Right lobe of liver (tissue), 6 donors: ENCODE measurements at regions not wholly inside any gene's neighbourhood (a gene's known extent, or its start where the extent isn't known, plus 50 kb on each side); places are given as distances from the start of the nearest gene placed in this dataset.

Experiments
- ATAC-seq, 4 donors: fragments of 200-7000 bp; cut with Tn5 transposase; one replicate each; pipeline ENCODE4 v1.9.1; 2020; ENCODE audit warnings: mild to moderate bottlenecking in 4 of 4, moderate library complexity in 4 of 4
- DNase-seq, 3 donors: peaks; one replicate each; pipeline ENCODE4 v3.0.0-alpha.2; 2020
- H3K27ac ChIP-seq, 3 donors: fragments of 200-600 bp; one replicate each; pipeline ENCODE4 v1.8.0; 2022
- H3K27me3 ChIP-seq, 2 donors: fragments of 200-600 bp; one replicate each; pipeline ENCODE4 v1.8.0; 2022
- H3K36me3 ChIP-seq, 4 donors: fragments of 200-600 bp; sonication (generic) in 1 of 4; one replicate each; pipeline versions ENCODE4 v1.5.1 to v1.8.0; 2017 to 2022; ENCODE audit warnings: control low read depth in 1 of 4
- H3K4me1 ChIP-seq, 4 donors: fragments of 200-600 bp; sonication (generic) in 1 of 4; one replicate each; pipeline versions ENCODE4 v1.5.1 to v1.8.0; 2017 to 2022; ENCODE audit warnings: control low read depth in 1 of 4
- H3K4me3 ChIP-seq, 3 donors: fragments of 200-600 bp; one replicate each; pipeline ENCODE4 v1.8.0; 2022
- H3K9me3 ChIP-seq, 4 donors: fragments of 200-600 bp; sonication (generic) in 1 of 4; one replicate each; pipeline versions ENCODE4 v1.5.1 to v1.8.0; 2017 to 2022; ENCODE audit warnings: control low read depth in 1 of 4
- POLR2A ChIP-seq: fragments of 450-650 bp; IDR thresholded peaks from one replicate; pipeline ENCODE4 v1.6.1; 2017; ENCODE audit warnings: antibody characterized with exemption, mild to moderate bottlenecking
- WGBS: methylation state at CpG from one replicate; pipeline ENCODE4 v1.1.6; 2018; ENCODE audit warnings: low coverage, low lambda C conversion rate; ENCODE audit not compliant: insufficient coverage; ENCODE audit errors: missing lambda C conversion rate; 5-methylcytosine and 5-hydroxymethylcytosine counted together
- intact Hi-C, 2 donors: fragments of 100-400 bp; cut with DNase I; formaldehyde crosslinking; loops; one replicate each; pipeline versions ENCODE4 v1.11.2 to v1.14.1; 2022
- TF ChIP-seq, protein P1 (sequence below), 4 donors: fragments of 200-600 bp in 3 of 4; fragments of 450-650 bp in 1 of 4; IDR thresholded peaks; one replicate each; pipeline versions ENCODE4 v1.5.1 to v1.8.0; 2016 to 2022; ENCODE audit warnings: antibody characterized with exemption in 4 of 4, mild to moderate bottlenecking in 2 of 4
- donor health status: DM: no; HTN: yes; CAD: no.
- donor health status: DM: no; HTN: no; CAD: no.
- donor health status: DM: no; HTN: no; CAD: no.
- donor health status: DM: no; HTN: yes; CAD: no.
- donor health status: DM: no; HTN: yes; CAD: no.

DNA sequence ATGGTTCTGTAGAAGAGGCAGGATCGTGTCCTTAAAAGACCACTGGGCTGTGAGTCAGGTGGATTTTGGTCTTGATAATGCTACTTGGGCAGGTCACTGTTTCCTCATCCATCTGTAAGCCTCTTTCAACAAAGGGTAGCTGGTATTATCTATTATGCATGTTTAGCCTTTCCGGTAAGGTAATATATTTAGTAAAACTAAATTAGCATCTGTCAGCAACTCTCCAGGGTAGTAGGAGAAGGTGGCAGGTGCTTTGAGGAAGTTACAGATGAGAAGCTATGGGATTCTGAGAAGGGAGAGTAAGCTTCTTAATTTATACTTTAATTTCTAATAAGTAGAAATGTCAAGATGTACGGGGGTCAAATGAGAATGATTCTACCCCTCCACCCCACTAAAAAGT, 86.9 kb upstream of the TGM3 start:
- WGBS = 82% methylated on average over 3 of the region's 3 CpGs
- intact Hi-C loops = no loop called here
- no peak for DNase-seq

DNA sequence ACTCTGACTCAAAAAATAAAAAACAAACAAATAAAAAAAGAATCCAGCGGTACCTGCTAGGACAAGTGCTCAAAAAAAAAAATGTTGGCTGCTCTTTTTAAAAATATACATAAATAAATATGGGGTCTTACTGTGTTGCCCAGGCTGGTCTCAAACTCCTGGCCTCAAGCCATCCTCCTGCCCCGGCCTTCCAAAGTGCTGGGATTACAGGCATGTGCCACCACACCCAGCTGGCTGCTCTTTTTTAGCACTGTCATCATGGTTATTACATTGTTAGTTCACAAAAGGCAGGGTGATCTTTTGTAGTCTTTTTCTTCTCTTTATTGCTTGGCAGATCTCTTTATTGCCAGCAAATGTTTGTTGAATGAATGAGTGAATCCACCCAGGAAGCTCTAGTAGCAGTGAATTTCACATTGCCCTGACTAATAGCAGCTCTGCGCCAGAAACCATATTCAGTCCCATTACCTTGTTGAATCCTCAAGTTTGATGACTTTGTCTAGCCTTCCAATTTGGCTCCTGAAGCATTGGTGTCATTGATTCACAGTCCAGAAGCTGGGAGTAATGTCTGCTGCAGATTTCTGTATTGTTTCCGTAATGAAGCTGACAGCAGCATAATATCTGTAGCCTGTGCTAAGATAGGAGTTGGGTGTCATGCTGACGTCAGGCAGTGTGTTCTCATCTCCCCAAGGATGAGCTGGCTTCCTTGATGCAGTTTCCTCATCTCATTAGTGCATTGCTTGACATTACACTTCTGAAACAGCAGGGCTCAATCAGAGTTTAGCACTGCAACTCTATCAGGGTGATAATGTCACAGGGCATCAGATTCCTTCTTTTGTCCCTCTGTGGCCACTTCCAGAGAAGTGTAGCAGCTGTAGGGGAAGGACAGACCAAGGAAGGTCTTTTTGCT, 84.9 kb upstream of the TGM3 start:
- H3K36me3 ChIP-seq = no peaks in the 10 kb centered on the region
- intact Hi-C loops = loop anchor here (10.0 kb wide), 2 partner anchors 134 to 254 kb away; no protein-coding TSS in a partner anchor
- ATAC-seq (peak; percentile 39 to 67 (median 57)), DNase-seq (peak in 1 of 3 donors; percentile 40)
- H3K27ac ChIP-seq = peak overlapping the region in 1 of 3 donors; percentile 49
- no peaks in the 10 kb centered on the region for H3K27me3 ChIP-seq
- no peak overlapping the region for H3K4me3 ChIP-seq
- H3K9me3 ChIP-seq = no peaks in the 10 kb centered on the region
- no peak for TF ChIP-seq POLR2A
- TF ChIP-seq, protein P1, sequence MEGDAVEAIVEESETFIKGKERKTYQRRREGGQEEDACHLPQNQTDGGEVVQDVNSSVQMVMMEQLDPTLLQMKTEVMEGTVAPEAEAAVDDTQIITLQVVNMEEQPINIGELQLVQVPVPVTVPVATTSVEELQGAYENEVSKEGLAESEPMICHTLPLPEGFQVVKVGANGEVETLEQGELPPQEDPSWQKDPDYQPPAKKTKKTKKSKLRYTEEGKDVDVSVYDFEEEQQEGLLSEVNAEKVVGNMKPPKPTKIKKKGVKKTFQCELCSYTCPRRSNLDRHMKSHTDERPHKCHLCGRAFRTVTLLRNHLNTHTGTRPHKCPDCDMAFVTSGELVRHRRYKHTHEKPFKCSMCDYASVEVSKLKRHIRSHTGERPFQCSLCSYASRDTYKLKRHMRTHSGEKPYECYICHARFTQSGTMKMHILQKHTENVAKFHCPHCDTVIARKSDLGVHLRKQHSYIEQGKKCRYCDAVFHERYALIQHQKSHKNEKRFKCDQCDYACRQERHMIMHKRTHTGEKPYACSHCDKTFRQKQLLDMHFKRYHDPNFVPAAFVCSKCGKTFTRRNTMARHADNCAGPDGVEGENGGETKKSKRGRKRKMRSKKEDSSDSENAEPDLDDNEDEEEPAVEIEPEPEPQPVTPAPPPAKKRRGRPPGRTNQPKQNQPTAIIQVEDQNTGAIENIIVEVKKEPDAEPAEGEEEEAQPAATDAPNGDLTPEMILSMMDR (IDR thresholded peaks at IDR 0.05) = no peak
- WGBS = 64% methylated on average over 4 of the region's 5 CpGs
- H3K4me1 ChIP-seq = peaks cover 0 to 5% (median 0%) of the 10 kb centered on the region in 4 donors

More for the DNA sequence above, 86.9 kb upstream of the TGM3 start:
- H3K9me3 ChIP-seq = no peaks in the 10 kb centered on the region
- no peaks in the 10 kb centered on the region for H3K36me3 ChIP-seq
- H3K27me3 ChIP-seq = no peaks in the 10 kb centered on the region
- TF ChIP-seq, protein P1 (IDR thresholded peaks at IDR 0.05) = no peak
- no peak for TF ChIP-seq POLR2A
- H3K27ac ChIP-seq = no peak overlapping the region
- H3K4me3 ChIP-seq = no peak overlapping the region
- ATAC-seq = no peak
- H3K4me1 ChIP-seq = peaks cover 0 to 5% (median 0%) of the 10 kb centered on the region in 4 donors

DNA sequence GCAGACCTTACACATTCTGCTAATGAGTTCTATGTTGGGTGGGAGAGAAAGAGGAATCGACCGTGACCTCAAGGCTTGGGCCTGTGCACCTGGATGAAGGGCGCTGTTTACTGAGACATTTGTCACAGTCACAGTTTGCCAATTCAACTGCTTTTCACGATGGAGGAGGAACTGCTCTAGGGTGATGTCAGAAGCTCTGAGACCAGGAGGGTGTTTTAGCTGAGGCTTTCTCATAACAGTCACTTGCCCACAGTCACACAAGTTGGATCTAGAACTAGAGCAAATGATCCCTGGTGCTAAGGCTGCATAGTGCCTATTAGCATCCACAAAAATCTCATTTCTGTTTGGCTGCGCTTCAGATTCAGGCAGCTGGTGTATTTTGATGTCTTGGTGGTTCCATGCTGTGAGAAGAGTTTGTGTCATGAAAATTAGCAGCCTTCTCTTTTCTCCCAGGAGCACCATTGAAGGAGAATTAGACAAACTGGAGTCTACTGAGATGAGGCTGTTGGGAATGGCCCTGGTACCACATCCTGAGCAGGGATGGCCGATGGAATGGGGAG, 83.3 kb upstream of the TGM3 start:
- intact Hi-C loops = loop anchor here (10.0 kb wide), 2 partner anchors 132 to 252 kb away; no protein-coding TSS in a partner anchor
- 71% methylated on average over 4 of the region's 6 CpGs for WGBS
- no peak for ATAC-seq

DNA sequence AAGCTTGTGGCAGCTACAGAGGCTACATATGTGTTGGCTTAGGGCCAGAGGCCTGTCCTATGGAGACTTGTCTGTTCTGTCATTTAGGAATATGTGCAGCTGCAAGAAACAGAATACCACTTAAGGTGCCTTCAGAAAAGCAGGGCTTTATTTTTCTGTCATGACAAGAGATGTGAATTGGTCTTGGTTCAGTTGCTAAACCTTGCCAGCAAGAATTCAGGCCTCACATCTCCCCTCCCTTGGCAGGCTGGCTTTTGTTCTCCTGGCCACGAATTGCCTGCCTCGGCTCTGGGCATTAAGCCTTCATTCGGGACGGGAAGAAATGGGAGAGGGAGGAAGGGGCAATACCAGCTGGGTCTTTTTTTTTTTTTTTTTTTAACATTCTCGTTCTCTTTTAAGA, 82.4 kb upstream of the TGM3 start:
- intact Hi-C loops = loop anchor here (10.0 kb wide), 2 partner anchors 131 to 251 kb away; no protein-coding TSS in a partner anchor
- 28% methylated on average over 3 of the region's 5 CpGs for WGBS
- no peak for ATAC-seq
- TF ChIP-seq, protein P1 (IDR thresholded peaks at IDR 0.05) = no peak
- no peak for TF ChIP-seq POLR2A
- no peaks in the 10 kb centered on the region for H3K36me3 ChIP-seq
- no peak overlapping the region for H3K27ac ChIP-seq
- H3K9me3 ChIP-seq = no peaks in the 10 kb centered on the region
- no peaks in the 10 kb centered on the region for H3K27me3 ChIP-seq
- H3K4me1 ChIP-seq = no peaks in the 10 kb centered on the region
- H3K4me3 ChIP-seq = no peak overlapping the region
- no peak for DNase-seq

More for the DNA sequence above, 83.3 kb upstream of the TGM3 start:
- Histone ChIP-seq H3K4me1 (peaks cover 0 to 5% (median 0%) of the 10 kb centered on the region in 4 donors), H3K36me3 (no peaks in the 10 kb centered on the region), H3K9me3 (no peaks in the 10 kb centered on the region), H3K27ac (no peak overlapping the region), H3K27me3 (no peaks in the 10 kb centered on the region), H3K4me3 (no peak overlapping the region)
- no peak for DNase-seq
- no peak for TF ChIP-seq POLR2A
- TF ChIP-seq, protein P1 (IDR thresholded peaks at IDR 0.05) = no peak
